ENCODE measurements at regions not wholly inside any gene's neighbourhood (a gene's known extent, or its start where the extent isn't known, plus 50 kb on each side); places are given as distances from the start of the nearest gene placed in this dataset.
"Not testable (repeated sequence)": the region's sequence is repeated elsewhere in the genome, so short reads cannot be mapped to it uniquely, and the experiment has no call there.

DNA sequence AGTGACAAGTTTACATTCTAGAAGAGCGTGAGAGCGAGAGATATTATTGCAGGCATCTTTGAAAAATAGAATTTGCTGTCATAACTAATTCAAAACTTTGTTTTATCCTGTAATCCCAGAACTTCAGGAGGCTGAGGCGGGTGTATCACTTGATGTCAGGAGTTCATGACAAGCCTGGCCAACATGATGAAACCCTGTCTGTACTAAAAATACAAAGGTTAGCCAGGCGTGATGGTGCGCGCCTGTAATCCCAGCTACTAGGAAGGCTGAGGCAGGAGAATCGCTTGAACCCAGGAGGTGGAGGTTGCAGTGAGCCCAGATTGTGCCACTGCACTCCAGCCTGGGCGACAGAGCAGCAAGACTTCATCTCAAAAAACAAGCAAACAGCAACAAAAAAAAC, 108.6 kb upstream of the BMP2 start:
- TF ChIP-seq POLR2AphosphoS5 (IDR thresholded peaks at IDR 0.05; ENCODE audit: low read depth, low read length), result not testable (repeated sequence)
- TF ChIP-seq, protein P1, sequence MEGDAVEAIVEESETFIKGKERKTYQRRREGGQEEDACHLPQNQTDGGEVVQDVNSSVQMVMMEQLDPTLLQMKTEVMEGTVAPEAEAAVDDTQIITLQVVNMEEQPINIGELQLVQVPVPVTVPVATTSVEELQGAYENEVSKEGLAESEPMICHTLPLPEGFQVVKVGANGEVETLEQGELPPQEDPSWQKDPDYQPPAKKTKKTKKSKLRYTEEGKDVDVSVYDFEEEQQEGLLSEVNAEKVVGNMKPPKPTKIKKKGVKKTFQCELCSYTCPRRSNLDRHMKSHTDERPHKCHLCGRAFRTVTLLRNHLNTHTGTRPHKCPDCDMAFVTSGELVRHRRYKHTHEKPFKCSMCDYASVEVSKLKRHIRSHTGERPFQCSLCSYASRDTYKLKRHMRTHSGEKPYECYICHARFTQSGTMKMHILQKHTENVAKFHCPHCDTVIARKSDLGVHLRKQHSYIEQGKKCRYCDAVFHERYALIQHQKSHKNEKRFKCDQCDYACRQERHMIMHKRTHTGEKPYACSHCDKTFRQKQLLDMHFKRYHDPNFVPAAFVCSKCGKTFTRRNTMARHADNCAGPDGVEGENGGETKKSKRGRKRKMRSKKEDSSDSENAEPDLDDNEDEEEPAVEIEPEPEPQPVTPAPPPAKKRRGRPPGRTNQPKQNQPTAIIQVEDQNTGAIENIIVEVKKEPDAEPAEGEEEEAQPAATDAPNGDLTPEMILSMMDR (IDR thresholded peaks at IDR 0.05), result not testable (repeated sequence)
